AG09309 (cell line): ENCODE measurements at regions not wholly inside any gene's neighbourhood (a gene's known extent, or its start where the extent isn't known, plus 50 kb on each side); places are given as distances from the start of the nearest gene placed in this dataset.

Experiments used
- DNase-seq: peaks from one replicate; pipeline ENCODE4 v3.0.0-alpha.2; 2010; ENCODE audit warnings: low read depth
- H3K4me3 ChIP-seq: 2 replicates; pipeline ENCODE4 v1.5.1; 2011; ENCODE audit warnings: mild to moderate bottlenecking, low read depth, low read length, moderate library complexity; ENCODE audit not compliant: control insufficient read depth
- TF ChIP-seq, protein P1 (sequence below): IDR thresholded peaks from 2 replicates; pipeline ENCODE4 v1.5.1; 2011; ENCODE audit warnings: mild to moderate bottlenecking, low read depth, low read length, inconsistent platforms; ENCODE audit not compliant: insufficient read depth, control insufficient read depth; ENCODE audit errors: missing control alignments

DNA sequence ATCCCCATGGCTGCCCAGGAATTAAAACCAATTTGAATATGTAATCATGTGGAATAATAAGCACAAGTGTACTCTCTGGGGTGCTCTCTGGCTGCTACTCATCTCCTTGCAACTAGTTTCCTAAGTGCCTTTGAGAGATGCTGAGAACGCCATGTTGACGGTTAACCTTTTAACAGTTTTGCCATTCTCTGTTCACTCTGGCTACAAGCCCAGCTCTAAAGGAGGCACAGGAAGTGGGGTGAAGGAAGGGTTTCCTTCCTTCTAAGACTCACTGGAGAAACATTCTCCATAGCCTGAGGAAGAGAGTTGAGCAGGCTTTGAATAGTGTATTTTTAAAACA lies 122.0 kb upstream of the ZC3H12C start:
- TF ChIP-seq, protein P1, sequence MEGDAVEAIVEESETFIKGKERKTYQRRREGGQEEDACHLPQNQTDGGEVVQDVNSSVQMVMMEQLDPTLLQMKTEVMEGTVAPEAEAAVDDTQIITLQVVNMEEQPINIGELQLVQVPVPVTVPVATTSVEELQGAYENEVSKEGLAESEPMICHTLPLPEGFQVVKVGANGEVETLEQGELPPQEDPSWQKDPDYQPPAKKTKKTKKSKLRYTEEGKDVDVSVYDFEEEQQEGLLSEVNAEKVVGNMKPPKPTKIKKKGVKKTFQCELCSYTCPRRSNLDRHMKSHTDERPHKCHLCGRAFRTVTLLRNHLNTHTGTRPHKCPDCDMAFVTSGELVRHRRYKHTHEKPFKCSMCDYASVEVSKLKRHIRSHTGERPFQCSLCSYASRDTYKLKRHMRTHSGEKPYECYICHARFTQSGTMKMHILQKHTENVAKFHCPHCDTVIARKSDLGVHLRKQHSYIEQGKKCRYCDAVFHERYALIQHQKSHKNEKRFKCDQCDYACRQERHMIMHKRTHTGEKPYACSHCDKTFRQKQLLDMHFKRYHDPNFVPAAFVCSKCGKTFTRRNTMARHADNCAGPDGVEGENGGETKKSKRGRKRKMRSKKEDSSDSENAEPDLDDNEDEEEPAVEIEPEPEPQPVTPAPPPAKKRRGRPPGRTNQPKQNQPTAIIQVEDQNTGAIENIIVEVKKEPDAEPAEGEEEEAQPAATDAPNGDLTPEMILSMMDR: no peak
- peak; percentile 13 for DNase-seq
- no peak overlapping the region for H3K4me3 ChIP-seq

DNA sequence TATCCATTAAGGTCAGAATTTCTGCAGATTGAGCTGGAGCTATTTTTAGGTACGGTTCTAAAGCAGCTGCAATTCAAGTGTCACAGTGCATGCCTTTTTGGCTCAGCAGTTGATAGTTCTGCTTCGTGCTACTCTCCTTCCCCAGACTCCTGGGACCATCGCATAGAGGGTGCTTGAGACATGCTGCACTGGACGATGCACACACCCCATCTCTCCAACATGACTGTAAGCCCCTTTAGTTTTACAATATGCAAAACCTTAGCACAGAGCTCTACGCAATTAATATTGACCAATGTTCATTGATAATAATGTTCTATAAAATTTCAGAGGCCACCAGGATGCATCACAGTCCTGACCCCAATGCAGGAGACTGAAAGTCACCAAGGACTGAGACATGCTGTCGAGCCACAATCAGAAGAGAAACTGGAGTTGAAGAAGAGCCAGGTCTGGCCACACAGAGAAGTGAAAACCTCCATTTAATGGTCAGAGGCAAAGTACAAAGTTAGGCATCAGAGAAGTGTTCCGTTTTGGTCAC lies 120.9 kb upstream of the ZC3H12C start:
- no peak for DNase-seq
- TF ChIP-seq, protein P1: no peak
- H3K4me3 ChIP-seq: no peak overlapping the region

DNA sequence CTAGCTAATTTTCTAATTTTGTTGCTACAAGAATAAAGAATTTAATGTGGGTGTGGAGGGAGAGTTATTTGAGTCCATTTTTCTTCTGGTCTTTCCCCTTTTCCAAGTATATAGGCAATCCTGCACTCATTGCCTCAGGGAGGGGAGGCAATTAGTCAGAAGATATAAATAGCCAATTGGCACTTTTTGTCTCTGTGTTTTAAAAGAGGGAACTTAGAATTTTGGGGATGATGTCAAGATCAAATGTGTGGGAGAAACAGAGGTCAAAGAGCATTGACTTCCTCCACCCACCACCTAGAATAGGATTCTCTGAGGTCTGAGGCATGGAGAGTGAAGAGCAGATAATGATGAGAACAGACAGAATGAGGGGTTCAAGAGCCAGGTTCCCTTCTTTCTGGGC lies 120.3 kb upstream of the ZC3H12C start:
- TF ChIP-seq, protein P1: no peak
- no peak for DNase-seq
- H3K4me3 ChIP-seq: no peak overlapping the region

DNA sequence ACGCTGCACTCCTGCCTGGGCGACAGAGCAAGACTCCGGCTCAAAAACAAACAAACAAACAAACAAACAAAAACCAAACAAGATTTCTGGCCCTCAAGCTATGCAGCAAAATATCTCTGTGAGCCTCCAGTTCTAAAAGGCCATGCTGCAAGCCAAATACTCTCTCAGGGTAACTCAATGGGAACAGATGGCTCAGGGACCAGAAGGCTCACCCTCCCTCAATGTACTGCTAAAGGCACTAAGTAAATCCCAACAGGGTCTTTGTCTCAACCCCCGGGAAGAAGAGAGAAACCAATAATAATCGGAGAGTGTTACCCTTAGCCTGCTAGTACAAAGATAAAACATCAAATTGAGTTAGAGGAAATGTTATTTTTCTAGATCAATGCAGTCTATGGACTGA lies 119.7 kb upstream of the ZC3H12C start:
- no peak for DNase-seq
- no peak overlapping the region for H3K4me3 ChIP-seq
- TF ChIP-seq, protein P1: no peak

DNA sequence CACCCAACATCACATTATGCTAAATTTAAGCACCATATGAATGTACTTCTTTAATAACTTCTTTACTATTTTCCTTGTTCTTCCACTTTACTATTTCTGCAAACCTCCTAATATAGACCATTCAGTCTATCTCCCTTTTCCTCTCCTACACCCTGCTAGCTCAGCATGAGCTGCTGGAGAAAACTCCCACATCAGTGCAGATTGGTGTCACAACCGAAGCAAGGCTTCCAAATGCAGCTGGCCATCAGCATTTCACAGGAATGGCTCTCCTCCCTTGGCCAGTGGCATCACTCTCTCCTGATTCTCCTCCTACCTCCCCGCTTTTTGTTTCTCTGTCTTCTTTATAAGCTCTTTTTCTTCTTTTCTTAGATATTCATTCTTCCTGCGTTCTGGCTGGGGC lies 118.7 kb upstream of the ZC3H12C start:
- no peak overlapping the region for H3K4me3 ChIP-seq
- DNase-seq: no peak
- TF ChIP-seq, protein P1: no peak

DNA sequence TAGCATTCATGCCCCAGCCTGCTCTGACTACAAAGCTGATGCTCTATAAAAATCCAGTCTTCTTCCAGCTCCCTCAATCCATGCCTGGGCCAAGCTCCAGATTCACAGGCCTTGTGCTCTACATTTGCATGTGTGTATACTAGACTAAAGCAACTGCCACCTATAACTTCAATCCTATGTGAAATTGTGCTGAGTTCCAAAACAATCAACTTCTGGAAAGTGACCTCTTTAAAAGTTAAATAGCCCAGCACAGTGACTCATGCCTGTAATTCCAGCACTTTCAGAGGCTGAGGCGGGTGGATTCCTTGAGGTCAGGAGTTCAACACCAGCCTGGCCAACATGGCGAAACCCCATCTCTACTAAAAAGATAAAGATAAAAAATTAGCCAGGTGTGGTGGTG lies 114.3 kb upstream of the ZC3H12C start:
- no peak for DNase-seq
- TF ChIP-seq, protein P1: no peak
- no peak overlapping the region for H3K4me3 ChIP-seq
